H9 (cell line): ENCODE measurements at regions not wholly inside any gene's neighbourhood (a gene's known extent, or its start where the extent isn't known, plus 50 kb on each side); places are given as distances from the start of the nearest gene placed in this dataset.
"Not testable (repeated sequence)": the region's sequence is repeated elsewhere in the genome, so short reads cannot be mapped to it uniquely, and the experiment has no call there.

ENCODE experiments used
- DNase-seq: peaks from one replicate; pipeline ENCODE4 v3.0.0-alpha.2; 2017
- H2AFZ ChIP-seq: one replicate; pipeline ENCODE4 v1.6.1; 2013; ENCODE audit warnings: mild to moderate bottlenecking, low read length, control low read depth, moderate library complexity
- H2AK5ac ChIP-seq: 2 replicates; pipeline ENCODE4 v1.6.1; 2013; ENCODE audit warnings: low read length, control low read depth, mixed read lengths; ENCODE audit not compliant: insufficient read length
- H2BK120ac ChIP-seq: one replicate; pipeline ENCODE4 v1.6.1; 2013; ENCODE audit warnings: low read depth, mild to moderate bottlenecking, low read length, control low read depth, inconsistent platforms; ENCODE audit not compliant: poor library complexity, severe bottlenecking
- H2BK12ac ChIP-seq: 2 replicates; pipeline ENCODE4 v1.6.1; 2013; ENCODE audit warnings: low read length, control low read depth, mixed read lengths, low read depth; ENCODE audit not compliant: insufficient read length
- H2BK15ac ChIP-seq: 2 replicates; pipeline ENCODE4 v1.6.1; 2013; ENCODE audit warnings: low read depth, low read length, control low read depth
- H2BK20ac ChIP-seq: one replicate; pipeline ENCODE4 v1.6.1; 2013; ENCODE audit warnings: low read depth, mild to moderate bottlenecking, low read length, control low read depth, inconsistent platforms; ENCODE audit not compliant: poor library complexity, severe bottlenecking
- H2BK5ac ChIP-seq: 2 replicates; pipeline ENCODE4 v1.6.1; 2013; ENCODE audit warnings: low read length, control low read depth, mixed read lengths; ENCODE audit not compliant: insufficient read length
- H3K14ac ChIP-seq: 2 replicates; pipeline ENCODE4 v1.6.1; 2013; ENCODE audit warnings: low read length, control low read depth; ENCODE audit not compliant: insufficient read depth
- H3K18ac ChIP-seq: 2 replicates; pipeline ENCODE4 v1.6.1; 2013; ENCODE audit warnings: low read depth, mild to moderate bottlenecking, mixed read lengths, low read length, control low read depth; ENCODE audit not compliant: insufficient read length
- H3K23ac ChIP-seq: 2 replicates; pipeline ENCODE4 v1.6.1; 2013; ENCODE audit warnings: low read length, control low read depth, mixed read lengths, low read depth; ENCODE audit not compliant: insufficient read length
- H3K23me2 ChIP-seq: 2 replicates; pipeline ENCODE4 v1.6.1; 2013; ENCODE audit warnings: low read depth, mild to moderate bottlenecking, mixed read lengths, low read length, control low read depth; ENCODE audit not compliant: insufficient read length, poor library complexity, severe bottlenecking
- H3K27ac ChIP-seq: 2 replicates; pipeline ENCODE4 v1.5.1; 2013; ENCODE audit warnings: low read length, control low read depth, mixed read lengths, low read depth; ENCODE audit not compliant: insufficient read length
- H3K27me3 ChIP-seq: 2 replicates; pipeline ENCODE4 v1.6.1; 2013; ENCODE audit warnings: low read length, control low read depth, inconsistent platforms; ENCODE audit not compliant: insufficient read depth
- H3K4ac ChIP-seq: 2 replicates; pipeline ENCODE4 v1.6.1; 2013; ENCODE audit warnings: low read depth, mild to moderate bottlenecking, control low read depth, inconsistent platforms, low read length, moderate library complexity
- H3K4me1 ChIP-seq: 2 replicates; pipeline ENCODE4 v1.6.1; 2013; ENCODE audit warnings: low read length, control low read depth, inconsistent platforms; ENCODE audit not compliant: insufficient read depth
- H3K4me2 ChIP-seq: 2 replicates; pipeline ENCODE4 v1.6.1; 2013; ENCODE audit warnings: low read length, control low read depth, mixed read lengths; ENCODE audit not compliant: insufficient read length, insufficient read depth
- H3K56ac ChIP-seq: 2 replicates; pipeline ENCODE4 v1.6.1; 2013; ENCODE audit warnings: low read depth, mild to moderate bottlenecking, mixed read lengths, low read length, control low read depth; ENCODE audit not compliant: insufficient read length
- H3K79me1 ChIP-seq: 2 replicates; pipeline ENCODE4 v1.6.1; 2013; ENCODE audit warnings: low read depth, mild to moderate bottlenecking, moderate library complexity, low read length, control low read depth, inconsistent platforms; ENCODE audit not compliant: insufficient read depth, poor library complexity, severe bottlenecking
- H3K79me2 ChIP-seq: 2 replicates; pipeline ENCODE4 v1.6.1; 2013; ENCODE audit warnings: low read length, control low read depth, inconsistent platforms; ENCODE audit not compliant: insufficient read depth
- H3K9ac ChIP-seq: 2 replicates; pipeline ENCODE4 v1.6.1; 2013; ENCODE audit warnings: low read length, control low read depth, mixed read lengths; ENCODE audit not compliant: insufficient read length; ENCODE audit errors: extremely low read depth
- H3K9me3 ChIP-seq: one replicate; pipeline ENCODE4 v1.6.1; 2013; ENCODE audit warnings: low read depth, low read length, inconsistent platforms; ENCODE audit not compliant: control insufficient read depth
- H3T11ph ChIP-seq: one replicate; pipeline ENCODE4 v1.6.1; 2013; ENCODE audit warnings: mild to moderate bottlenecking, low read length, control low read depth, inconsistent platforms
- H4K20me1 ChIP-seq: one replicate; pipeline ENCODE4 v1.6.1; 2013; ENCODE audit not compliant: control insufficient read depth, insufficient read length, insufficient read depth
- H4K5ac ChIP-seq: 2 replicates; pipeline ENCODE4 v1.6.1; 2013; ENCODE audit warnings: low read depth, mild to moderate bottlenecking, mixed read lengths, low read length, control low read depth; ENCODE audit not compliant: insufficient read length
- H4K8ac ChIP-seq: replicated peaks from 2 replicates; pipeline ENCODE4 v1.6.1; 2013; ENCODE audit warnings: low read length, control low read depth, mixed read lengths, low read depth; ENCODE audit not compliant: insufficient read length
- H4K91ac ChIP-seq: 2 replicates; pipeline ENCODE4 v1.6.1; 2013; ENCODE audit warnings: low read depth, mild to moderate bottlenecking, moderate library complexity, mixed read lengths, low read length, control low read depth; ENCODE audit not compliant: insufficient read length
- H3K27ac Mint-ChIP-seq, 3 experiments: 2 replicates in 2 of 3; 3 replicates in 1 of 3; pipeline ENCODE4 v1.8.0; 2020 to 2021; ENCODE audit warnings: mixed read lengths in 3 of 3, mild to moderate bottlenecking in 1 of 3, moderate library complexity in 1 of 3
- H3K27me3 Mint-ChIP-seq: 2 replicates; pipeline ENCODE4 v1.8.0; 2021; ENCODE audit warnings: low read depth, mild to moderate bottlenecking, moderate library complexity, mixed read lengths
- H3K36me3 Mint-ChIP-seq, 3 experiments: 2 replicates in 2 of 3; 3 replicates in 1 of 3; pipeline ENCODE4 v1.8.0; 2020 to 2021; ENCODE audit warnings: low read depth in 3 of 3, mixed read lengths in 3 of 3; ENCODE audit not compliant: insufficient read depth in 1 of 3
- H3K4me1 Mint-ChIP-seq, 2 experiments: 2 replicates each; pipeline ENCODE4 v1.8.0; 2020; ENCODE audit warnings: mixed read lengths in 2 of 2
- H3K4me3 Mint-ChIP-seq, 2 experiments: 2 replicates in 1 of 2; 3 replicates in 1 of 2; pipeline ENCODE4 v1.8.0; 2020 to 2021; ENCODE audit warnings: mild to moderate bottlenecking in 2 of 2, mixed read lengths in 2 of 2, moderate library complexity in 1 of 2
- H3K9me3 Mint-ChIP-seq, 2 experiments: 2 replicates in 1 of 2; 3 replicates in 1 of 2; pipeline ENCODE4 v1.8.0; 2020; ENCODE audit warnings: mild to moderate bottlenecking in 2 of 2, mixed read lengths in 2 of 2, moderate library complexity in 1 of 2
- CTCF ChIP-seq: fragments of 200-600 bp; sonication (generic); conservative IDR thresholded peaks from 3 replicates; pipeline ENCODE4 v1.8.0; 2021; ENCODE audit warnings: antibody characterized with exemption, mild to moderate bottlenecking
- whole genome bisulfite sequencing: extraction: QIAGEN DNeasy Blood & Tissue Kit; methylation state at CpG from one replicate; pipeline ENCODE4 v1.1.7; 2013; ENCODE audit warnings: missing lambda C conversion rate, low lambda C conversion rate, mixed read lengths; ENCODE audit not compliant: insufficient read length; ENCODE audit errors: extremely low coverage; 5-methylcytosine and 5-hydroxymethylcytosine counted together

GRCh38 chr10:117775526-117775925 lies 233.0 kb downstream of the EMX2 start:
- Histone ChIP-seq H3K9me3 (no peaks in the 10 kb centered on the region), H2AK5ac (no peak overlapping the region), H3K4me2 (no peak overlapping the region), H3K23me2 (no peaks in the 10 kb centered on the region), H3K79me2 (no peaks in the 10 kb centered on the region), H4K20me1 (no peaks in the 10 kb centered on the region), H4K91ac (no peak overlapping the region), H3K23ac (no peak overlapping the region), H4K8ac (no peak overlapping the region), H3K27me3 (no peaks in the 10 kb centered on the region), H2AFZ (no peak overlapping the region), H2BK5ac (no peak overlapping the region), H2BK15ac (no peak overlapping the region), H3K79me1 (no peaks in the 10 kb centered on the region), H3K14ac (no peak overlapping the region), H3T11ph (no peak overlapping the region), H3K18ac (no peak overlapping the region), H3K4ac (no peak overlapping the region), H3K27ac (no peak overlapping the region), H2BK20ac (no peak overlapping the region), H2BK120ac (no peak overlapping the region), H3K9ac (no peak overlapping the region), H3K4me1 (no peaks in the 10 kb centered on the region), H4K5ac (no peak overlapping the region), H2BK12ac (no peak overlapping the region), H3K56ac (no peak overlapping the region)
- H3K27ac Mint-ChIP-seq, result no peak overlapping the region
- WGBS, result no CpG with 5 or more reads among the region's 3 CpGs
- peaks cover 10% of the 10 kb centered on the region for H3K27me3 Mint-ChIP-seq
- H3K4me3 Mint-ChIP-seq, result no peak overlapping the region
- DNase-seq, result no peak
- no peaks in the 10 kb centered on the region for H3K36me3 Mint-ChIP-seq
- TF ChIP-seq CTCF, result no peak
- H3K4me1 Mint-ChIP-seq, result peaks cover 3 to 6% of the 10 kb centered on the region in 2 experiments; a peak in 1 of 4 replicates
- no peaks in the 10 kb centered on the region for H3K9me3 Mint-ChIP-seq

GRCh38 chr10:117777222-117777621 lies 234.7 kb downstream of the EMX2 start:
- not testable (repeated sequence) for H2BK20ac ChIP-seq, H4K91ac ChIP-seq, H2AFZ ChIP-seq, DNase-seq, H3K27ac Mint-ChIP-seq, H3K9me3 ChIP-seq, H3K9me3 Mint-ChIP-seq, H3K9ac ChIP-seq, H3K4me3 Mint-ChIP-seq, H3K14ac ChIP-seq, H3K23ac ChIP-seq, H3K79me1 ChIP-seq, H3K18ac ChIP-seq, H3K36me3 Mint-ChIP-seq, H2AK5ac ChIP-seq, H2BK5ac ChIP-seq, H4K5ac ChIP-seq, H3K4me1 ChIP-seq, H3K4me2 ChIP-seq, H4K8ac ChIP-seq, H3K56ac ChIP-seq, H3K27ac ChIP-seq, H3T11ph ChIP-seq, H3K27me3 ChIP-seq, H2BK15ac ChIP-seq, H3K4ac ChIP-seq, H3K4me1 Mint-ChIP-seq, H2BK120ac ChIP-seq, H2BK12ac ChIP-seq, H3K23me2 ChIP-seq, H3K79me2 ChIP-seq, H4K20me1 ChIP-seq
- WGBS, result no CpG with 5 or more reads among the region's 5 CpGs
- H3K27me3 Mint-ChIP-seq, result peaks cover 13% of the 10 kb centered on the region
